DOHH2 (cell line): ENCODE measurements at regions not wholly inside any gene's neighbourhood (a gene's known extent, or its start where the extent isn't known, plus 50 kb on each side); places are given as distances from the start of the nearest gene placed in this dataset.

Source experiments
- CTCF ChIP-seq: fragments of 200-600 bp; sonication (generic); IDR thresholded peaks from one replicate; pipeline ENCODE4 v1.5.1; 2014; ENCODE audit warnings: antibody characterized with exemption, mild to moderate bottlenecking, low read depth, low read length; ENCODE audit not compliant: poor library complexity, severe bottlenecking
- EZH2phosphoT487 ChIP-seq: fragments of 200-600 bp; sonication (generic); IDR thresholded peaks from 2 replicates; pipeline ENCODE4 v1.6.1; 2017; ENCODE audit warnings: borderline replicate concordance, mild to moderate bottlenecking, antibody characterized with exemption, low read length, moderate library complexity, mixed read lengths

GRCh38 chr5:59999056-59999455 is 105.5 kb upstream of the PDE4D start:
- TF ChIP-seq CTCF (no peak), EZH2phosphoT487 (no peak)
